ENCODE measurements at regions not wholly inside any gene's neighbourhood (a gene's known extent, or its start where the extent isn't known, plus 50 kb on each side); places are given as distances from the start of the nearest gene placed in this dataset.

DNA sequence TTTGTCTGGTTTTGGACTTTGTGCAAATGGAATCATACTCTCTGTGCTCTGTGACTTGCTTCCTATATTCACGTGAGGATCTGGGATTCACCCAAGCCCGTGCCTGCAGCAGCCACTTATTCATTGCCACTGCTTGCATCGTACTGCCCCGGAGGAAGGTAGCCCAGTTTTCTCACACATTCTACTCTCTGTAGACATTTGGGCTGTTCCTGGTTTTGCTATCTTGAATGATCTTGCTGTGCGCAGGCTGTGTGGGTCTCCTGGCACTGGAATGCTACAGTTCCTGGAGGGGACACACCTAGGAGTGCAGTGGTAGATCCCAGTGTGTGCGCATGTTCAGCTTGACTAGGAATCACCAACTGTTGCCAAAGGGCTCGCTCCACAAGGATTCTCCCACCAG lies 99.2 kb upstream of the BOD1 start:
- H3K36me3 ChIP-seq (ENCODE audit: insufficient read depth, low read length) = no peaks in the 10 kb centered on the region
- H3K27ac ChIP-seq (ENCODE audit: low read depth in 1 of 2, low read length in 2 of 2) = no peak overlapping the region
- H3K4me1 Mint-ChIP-seq (ENCODE audit: low read depth) = no peaks in the 10 kb centered on the region
- no peaks in the 10 kb centered on the region for H3K36me3 Mint-ChIP-seq (ENCODE audit: low read depth)
- H3K27me3 ChIP-seq (ENCODE audit: control insufficient read depth in 1 of 2, insufficient read depth in 2 of 2, low read length in 2 of 2) = no peaks in the 10 kb centered on the region
- no peaks in the 10 kb centered on the region for H3K9me3 Mint-ChIP-seq
- ChIA-PET CTCF (no interaction called here), POLR2A (no interaction called here)
- no peak overlapping the region for H3K27ac Mint-ChIP-seq
- H3K9me3 ChIP-seq (ENCODE audit: control insufficient read depth in 1 of 2, insufficient read depth in 1 of 2, low read length in 2 of 2) = no peaks in the 10 kb centered on the region
- ATAC-seq (ENCODE audit: poor library complexity) (no peak), DNase-seq (no peak)
- no peaks in the 10 kb centered on the region for H3K27me3 Mint-ChIP-seq
- intact Hi-C loops (cut with DNase I, micrococcal nuclease) = no loop called here
- H3K4me3 Mint-ChIP-seq = no peak overlapping the region
- H3K4me3 ChIP-seq (ENCODE audit: low read length) = no peak overlapping the region
- H3K4me1 ChIP-seq (ENCODE audit: insufficient read depth, low read length) = no peaks in the 10 kb centered on the region
- no peak for TF ChIP-seq CTCF (IDR thresholded peaks at IDR 0.05)

GRCh38 chr5:173716058-173716682 lies 99.7 kb upstream of the BOD1 start:
- Histone ChIP-seq H3K4me3 (ENCODE audit: low read length) (no peak overlapping the region), H3K27ac (ENCODE audit: low read depth in 1 of 2, low read length in 2 of 2) (no peak overlapping the region), H3K27me3 (ENCODE audit: control insufficient read depth in 1 of 2, insufficient read depth in 2 of 2, low read length in 2 of 2) (no peaks in the 10 kb centered on the region), H3K36me3 (ENCODE audit: insufficient read depth, low read length) (no peaks in the 10 kb centered on the region), H3K4me1 (ENCODE audit: insufficient read depth, low read length) (no peaks in the 10 kb centered on the region), H3K9me3 (ENCODE audit: control insufficient read depth in 1 of 2, insufficient read depth in 1 of 2, low read length in 2 of 2) (no peaks in the 10 kb centered on the region)
- peaks cover 1% of the 10 kb centered on the region for H3K27me3 Mint-ChIP-seq
- no peaks in the 10 kb centered on the region for H3K9me3 Mint-ChIP-seq
- H3K27ac Mint-ChIP-seq = no peak overlapping the region
- H3K4me3 Mint-ChIP-seq = no peak overlapping the region
- DNase-seq = no peak
- POLR2A ChIA-PET = no interaction called here
- CTCF ChIA-PET = interaction anchor here (1.5 kb wide), 1 partner anchor 10 kb away, joined by 3 read pairs; no protein-coding TSS in a partner anchor
- no peaks in the 10 kb centered on the region for H3K36me3 Mint-ChIP-seq (ENCODE audit: low read depth)
- intact Hi-C loops (cut with DNase I, micrococcal nuclease) = no loop called here
- ATAC-seq (ENCODE audit: poor library complexity) = no peak
- TF ChIP-seq CTCF (IDR thresholded peaks at IDR 0.05) = no peak
- H3K4me1 Mint-ChIP-seq (ENCODE audit: low read depth) = no peaks in the 10 kb centered on the region

DNA sequence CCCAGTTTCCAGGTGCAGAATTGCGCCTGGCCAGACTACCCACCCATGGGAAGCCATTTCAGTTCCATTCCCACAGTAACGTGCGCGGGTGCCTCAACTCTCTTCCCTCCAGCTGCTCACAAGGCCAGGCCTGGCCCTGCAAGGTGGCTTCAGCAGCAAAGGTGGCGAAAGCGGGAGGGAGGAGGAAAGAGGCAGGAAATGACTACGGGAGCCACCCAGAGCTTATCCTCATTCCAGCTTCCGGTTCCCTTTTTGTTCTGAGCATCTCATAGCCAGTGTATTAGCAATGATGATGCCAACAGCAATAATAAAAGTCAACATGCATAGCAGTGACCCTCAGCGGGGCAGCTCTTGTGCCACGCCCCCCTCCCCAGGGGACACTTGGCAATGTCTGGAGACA lies 101.5 kb upstream of the BOD1 start:
- Mint-ChIP-seq H3K27me3 (peaks cover 19% of the 10 kb centered on the region), H3K36me3 (ENCODE audit: low read depth) (no peaks in the 10 kb centered on the region), H3K4me1 (ENCODE audit: low read depth) (no peaks in the 10 kb centered on the region), H3K27ac (no peak overlapping the region), H3K9me3 (no peaks in the 10 kb centered on the region), H3K4me3 (no peak overlapping the region)
- no peak overlapping the region for H3K27ac ChIP-seq (ENCODE audit: low read depth in 1 of 2, low read length in 2 of 2)
- ChIA-PET POLR2A (no interaction called here), CTCF (no interaction called here)
- H3K27me3 ChIP-seq (ENCODE audit: control insufficient read depth in 1 of 2, insufficient read depth in 2 of 2, low read length in 2 of 2) = no peaks in the 10 kb centered on the region
- TF ChIP-seq CTCF (IDR thresholded peaks at IDR 0.05) = no peak
- intact Hi-C loops (cut with DNase I, micrococcal nuclease) = no loop called here
- H3K9me3 ChIP-seq (ENCODE audit: control insufficient read depth in 1 of 2, insufficient read depth in 1 of 2, low read length in 2 of 2) = no peaks in the 10 kb centered on the region
- no peak overlapping the region for H3K4me3 ChIP-seq (ENCODE audit: low read length)
- no peak for ATAC-seq (ENCODE audit: poor library complexity)
- H3K36me3 ChIP-seq (ENCODE audit: insufficient read depth, low read length) = no peaks in the 10 kb centered on the region
- no peaks in the 10 kb centered on the region for H3K4me1 ChIP-seq (ENCODE audit: insufficient read depth, low read length)
- peak in 1 of 14 experiments; percentile 23 for DNase-seq

Measured in CD4-positive, alpha-beta T cell (primary cell).